ENCODE measurements at regions not wholly inside any gene's neighbourhood (a gene's known extent, or its start where the extent isn't known, plus 50 kb on each side); places are given as distances from the start of the nearest gene placed in this dataset.

DNA sequence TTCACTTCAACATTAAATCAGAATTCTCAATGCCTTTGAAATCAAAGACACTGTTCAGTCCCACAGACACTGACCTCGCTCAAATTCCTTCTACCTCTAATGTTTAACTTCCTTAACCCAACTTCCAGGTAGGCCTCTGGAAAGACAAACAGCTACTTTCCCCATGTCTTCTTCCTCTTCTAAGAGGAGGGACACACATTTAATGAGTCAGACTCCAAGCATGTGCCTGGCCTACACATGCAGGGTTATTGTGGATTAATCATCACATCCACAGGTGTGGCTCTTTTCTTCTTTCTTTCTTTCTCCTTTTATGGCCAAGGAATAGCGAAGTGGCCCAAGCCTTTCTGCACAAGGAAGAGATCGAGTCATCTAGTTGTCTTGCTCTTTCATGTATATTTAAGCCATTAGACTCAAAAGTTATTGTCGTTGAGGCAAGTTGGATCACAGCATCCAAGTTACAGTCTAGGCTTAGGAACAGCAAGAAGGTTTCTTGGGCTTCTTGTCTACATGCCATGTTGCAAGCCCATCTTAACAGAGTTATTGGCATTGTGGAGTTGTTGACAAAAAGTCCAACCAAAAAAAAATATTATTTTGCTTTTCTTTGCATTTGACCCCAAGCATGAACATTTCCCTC lies 387.8 kb downstream of the IRS1 start (continued):
- TF ChIP-seq, protein P1, sequence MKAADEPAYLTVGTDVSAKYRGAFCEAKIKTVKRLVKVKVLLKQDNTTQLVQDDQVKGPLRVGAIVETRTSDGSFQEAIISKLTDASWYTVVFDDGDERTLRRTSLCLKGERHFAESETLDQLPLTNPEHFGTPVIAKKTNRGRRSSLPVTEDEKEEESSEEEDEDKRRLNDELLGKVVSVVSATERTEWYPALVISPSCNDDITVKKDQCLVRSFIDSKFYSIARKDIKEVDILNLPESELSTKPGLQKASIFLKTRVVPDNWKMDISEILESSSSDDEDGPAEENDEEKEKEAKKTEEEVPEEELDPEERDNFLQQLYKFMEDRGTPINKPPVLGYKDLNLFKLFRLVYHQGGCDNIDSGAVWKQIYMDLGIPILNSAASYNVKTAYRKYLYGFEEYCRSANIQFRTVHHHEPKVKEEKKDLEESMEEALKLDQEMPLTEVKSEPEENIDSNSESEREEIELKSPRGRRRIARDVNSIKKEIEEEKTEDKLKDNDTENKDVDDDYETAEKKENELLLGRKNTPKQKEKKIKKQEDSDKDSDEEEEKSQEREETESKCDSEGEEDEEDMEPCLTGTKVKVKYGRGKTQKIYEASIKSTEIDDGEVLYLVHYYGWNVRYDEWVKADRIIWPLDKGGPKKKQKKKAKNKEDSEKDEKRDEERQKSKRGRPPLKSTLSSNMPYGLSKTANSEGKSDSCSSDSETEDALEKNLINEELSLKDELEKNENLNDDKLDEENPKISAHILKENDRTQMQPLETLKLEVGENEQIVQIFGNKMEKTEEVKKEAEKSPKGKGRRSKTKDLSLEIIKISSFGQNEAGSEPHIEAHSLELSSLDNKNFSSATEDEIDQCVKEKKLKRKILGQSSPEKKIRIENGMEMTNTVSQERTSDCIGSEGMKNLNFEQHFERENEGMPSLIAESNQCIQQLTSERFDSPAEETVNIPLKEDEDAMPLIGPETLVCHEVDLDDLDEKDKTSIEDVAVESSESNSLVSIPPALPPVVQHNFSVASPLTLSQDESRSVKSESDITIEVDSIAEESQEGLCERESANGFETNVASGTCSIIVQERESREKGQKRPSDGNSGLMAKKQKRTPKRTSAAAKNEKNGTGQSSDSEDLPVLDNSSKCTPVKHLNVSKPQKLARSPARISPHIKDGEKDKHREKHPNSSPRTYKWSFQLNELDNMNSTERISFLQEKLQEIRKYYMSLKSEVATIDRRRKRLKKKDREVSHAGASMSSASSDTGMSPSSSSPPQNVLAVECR (CRISPR knock-in tag; IDR thresholded peaks at IDR 0.05; ENCODE audit: borderline replicate concordance), result no peak
- TF ChIP-seq SMAD1 (CRISPR knock-in tag; IDR thresholded peaks at IDR 0.05; ENCODE audit: borderline replicate concordance, low read depth), result no peak
- peak; percentile 74 for TF ChIP-seq KAT8 (CRISPR knock-in tag; IDR thresholded peaks at IDR 0.05)
- TF ChIP-seq MTF1 (CRISPR knock-in tag; IDR thresholded peaks at IDR 0.05), result no peak
- TF ChIP-seq SCMH1 (CRISPR knock-in tag; IDR thresholded peaks at IDR 0.05; ENCODE audit: borderline replicate concordance), result no peak
- TF ChIP-seq POLR2A (IDR thresholded peaks at IDR 0.05; ENCODE audit: insufficient read depth in 1 of 2, low read depth in 2 of 2, low read length in 2 of 2), result no peak
- TF ChIP-seq, protein P2, sequence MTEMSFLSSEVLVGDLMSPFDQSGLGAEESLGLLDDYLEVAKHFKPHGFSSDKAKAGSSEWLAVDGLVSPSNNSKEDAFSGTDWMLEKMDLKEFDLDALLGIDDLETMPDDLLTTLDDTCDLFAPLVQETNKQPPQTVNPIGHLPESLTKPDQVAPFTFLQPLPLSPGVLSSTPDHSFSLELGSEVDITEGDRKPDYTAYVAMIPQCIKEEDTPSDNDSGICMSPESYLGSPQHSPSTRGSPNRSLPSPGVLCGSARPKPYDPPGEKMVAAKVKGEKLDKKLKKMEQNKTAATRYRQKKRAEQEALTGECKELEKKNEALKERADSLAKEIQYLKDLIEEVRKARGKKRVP (CRISPR knock-in tag; IDR thresholded peaks at IDR 0.05), result peak in 1 of 2 experiments; percentile 68; a peak in 2 of 4 replicates
- no peak for TF ChIP-seq ZNF549 (CRISPR knock-in tag; IDR thresholded peaks at IDR 0.05)
- no peak for TF ChIP-seq HOXA7 (CRISPR knock-in tag; IDR thresholded peaks at IDR 0.05)
- TF ChIP-seq ERF (CRISPR knock-in tag; IDR thresholded peaks at IDR 0.05), result peak; percentile 75; the same call in 1 of the 2 replicates
- TF ChIP-seq, protein P3, sequence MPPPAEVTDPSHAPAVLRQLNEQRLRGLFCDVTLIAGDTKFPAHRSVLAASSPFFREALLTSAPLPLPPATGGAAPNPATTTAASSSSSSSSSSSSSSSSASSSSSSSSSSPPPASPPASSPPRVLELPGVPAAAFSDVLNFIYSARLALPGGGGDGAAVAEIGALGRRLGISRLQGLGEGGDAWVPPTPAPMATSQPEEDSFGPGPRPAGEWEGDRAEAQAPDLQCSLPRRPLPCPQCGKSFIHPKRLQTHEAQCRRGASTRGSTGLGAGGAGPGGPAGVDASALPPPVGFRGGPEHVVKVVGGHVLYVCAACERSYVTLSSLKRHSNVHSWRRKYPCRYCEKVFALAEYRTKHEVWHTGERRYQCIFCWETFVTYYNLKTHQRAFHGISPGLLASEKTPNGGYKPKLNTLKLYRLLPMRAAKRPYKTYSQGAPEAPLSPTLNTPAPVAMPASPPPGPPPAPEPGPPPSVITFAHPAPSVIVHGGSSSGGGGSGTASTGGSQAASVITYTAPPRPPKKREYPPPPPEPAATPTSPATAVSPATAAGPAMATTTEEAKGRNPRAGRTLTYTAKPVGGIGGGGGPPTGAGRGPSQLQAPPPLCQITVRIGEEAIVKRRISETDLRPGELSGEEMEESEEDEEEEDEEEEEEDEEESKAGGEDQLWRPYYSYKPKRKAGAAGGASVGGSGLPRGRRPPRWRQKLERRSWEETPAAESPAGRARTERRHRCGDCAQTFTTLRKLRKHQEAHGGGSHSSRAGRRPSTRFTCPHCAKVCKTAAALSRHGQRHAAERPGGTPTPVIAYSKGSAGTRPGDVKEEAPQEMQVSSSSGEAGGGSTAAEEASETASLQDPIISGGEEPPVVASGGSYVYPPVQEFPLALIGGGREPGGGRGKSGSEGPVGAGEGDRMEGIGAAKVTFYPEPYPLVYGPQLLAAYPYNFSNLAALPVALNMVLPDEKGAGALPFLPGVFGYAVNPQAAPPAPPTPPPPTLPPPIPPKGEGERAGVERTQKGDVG (CRISPR knock-in tag; IDR thresholded peaks at IDR 0.05; ENCODE audit: borderline replicate concordance), result no peak
- TF ChIP-seq GTF3A (CRISPR knock-in tag; conservative IDR thresholded peaks at IDR 0.05), result no peak
- peak; percentile 13; the same call in 1 of the 2 replicates for TF ChIP-seq AKNA (CRISPR knock-in tag; IDR thresholded peaks at IDR 0.05; ENCODE audit: borderline replicate concordance)
- TF ChIP-seq ZNF496 (CRISPR knock-in tag; IDR thresholded peaks at IDR 0.05; ENCODE audit: insufficient replicate concordance), result no peak
